ENCODE measurements at regions not wholly inside any gene's neighbourhood (a gene's known extent, or its start where the extent isn't known, plus 50 kb on each side); places are given as distances from the start of the nearest gene placed in this dataset.

DNA sequence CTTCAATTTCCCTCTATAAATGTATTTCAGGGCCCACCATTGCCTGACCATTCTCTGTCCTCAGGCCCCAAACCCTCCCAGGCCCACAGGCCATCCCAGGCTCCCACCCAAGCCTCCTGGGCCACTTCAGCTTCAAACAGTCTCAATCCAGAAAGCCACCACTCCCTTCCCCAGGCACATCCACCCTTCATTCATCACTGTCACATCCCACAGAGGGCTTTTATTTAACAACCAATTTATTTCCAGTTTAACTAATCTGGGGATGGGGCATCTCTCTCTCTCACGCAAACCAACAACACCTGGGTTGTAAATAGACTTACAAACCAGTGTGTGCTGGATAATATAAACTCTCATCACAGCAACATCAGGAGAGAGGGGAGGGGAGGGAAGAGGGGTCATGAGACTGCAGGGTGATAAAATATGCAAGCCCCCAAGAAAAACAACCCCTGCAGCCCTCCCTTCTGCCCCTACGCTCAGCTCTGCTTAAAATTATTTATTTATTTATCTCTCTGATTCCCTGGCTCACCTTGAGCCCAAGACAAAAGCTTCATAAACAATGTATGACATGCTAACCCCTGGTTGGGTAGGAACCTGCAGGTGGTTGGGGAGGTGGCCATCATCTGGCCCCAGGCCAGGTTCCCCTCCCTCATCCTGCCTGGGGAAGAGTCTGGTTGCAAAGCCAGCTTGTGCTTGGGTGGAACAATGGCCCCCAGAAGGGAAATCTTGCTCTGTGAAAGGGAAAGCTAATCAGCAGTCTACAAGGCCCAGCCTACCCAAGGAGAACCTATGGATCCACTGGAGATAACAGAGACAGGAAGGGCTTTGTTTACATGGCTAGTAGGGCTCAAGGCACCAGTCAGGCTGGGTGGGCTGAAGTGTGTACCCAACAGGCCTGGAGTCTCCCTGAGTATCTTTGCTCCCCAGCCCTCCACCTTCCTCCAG, 359.2 kb downstream of the BUD13 start:
- no peak for DNase-seq (ENCODE audit: low read depth)

DNA sequence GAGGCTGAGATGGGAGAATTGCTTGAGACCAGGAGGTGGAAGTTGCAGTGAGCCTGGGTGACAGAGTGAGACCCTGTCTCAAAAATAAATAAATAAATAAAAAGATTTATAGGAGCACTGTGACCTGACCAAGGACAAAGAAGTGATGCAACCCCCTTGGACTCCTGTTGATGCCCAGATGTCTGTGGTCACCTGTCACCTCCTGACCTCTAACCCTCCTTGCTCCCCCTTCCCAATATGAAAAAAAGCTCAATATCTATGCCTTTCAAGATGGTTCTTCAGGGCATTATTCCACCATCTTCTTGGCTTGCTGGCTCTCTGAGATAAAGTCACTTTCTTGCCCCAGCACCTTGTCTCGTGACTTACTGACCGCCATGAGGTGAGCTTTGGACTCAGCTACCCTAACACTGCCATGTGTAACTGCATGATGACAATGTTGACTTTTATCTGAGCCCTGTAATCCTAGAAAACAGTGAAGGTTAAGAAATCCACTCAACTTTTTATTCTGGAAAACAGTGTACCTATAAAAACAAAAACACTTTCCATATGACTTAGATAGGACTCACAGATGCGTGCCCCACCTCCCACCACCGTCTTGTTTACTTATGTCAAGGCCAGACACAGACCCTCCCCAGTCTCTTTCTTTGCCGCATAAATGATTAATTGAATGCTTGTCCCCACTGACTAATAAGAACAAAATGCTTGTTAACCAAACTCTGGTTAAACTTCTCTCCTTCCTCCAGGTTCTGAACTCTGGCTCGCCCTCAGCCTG, 360.5 kb downstream of the BUD13 start:
- DNase-seq (ENCODE audit: low read depth) = no peak

DNA sequence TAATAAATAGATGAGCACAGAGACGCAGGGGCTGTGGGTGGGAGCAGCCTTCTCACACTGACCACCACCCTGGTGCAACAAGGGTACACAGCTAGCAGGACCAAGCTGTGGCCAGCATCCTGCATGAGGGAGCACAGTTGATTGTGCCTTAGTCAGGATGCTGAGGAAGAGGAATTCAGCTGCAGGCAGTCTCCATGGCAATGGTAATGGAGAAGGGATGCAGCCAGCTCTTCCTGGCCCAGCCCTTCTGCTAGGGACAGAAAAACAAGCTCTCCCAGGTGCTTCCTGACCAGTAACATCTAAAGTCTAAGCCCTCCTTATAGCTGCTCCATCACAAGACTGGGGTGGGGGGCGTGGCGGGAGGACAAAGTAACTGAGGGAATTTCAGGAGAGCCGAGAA, 363.5 kb downstream of the BUD13 start:
- DNase-seq (ENCODE audit: low read depth) = no peak

DNA sequence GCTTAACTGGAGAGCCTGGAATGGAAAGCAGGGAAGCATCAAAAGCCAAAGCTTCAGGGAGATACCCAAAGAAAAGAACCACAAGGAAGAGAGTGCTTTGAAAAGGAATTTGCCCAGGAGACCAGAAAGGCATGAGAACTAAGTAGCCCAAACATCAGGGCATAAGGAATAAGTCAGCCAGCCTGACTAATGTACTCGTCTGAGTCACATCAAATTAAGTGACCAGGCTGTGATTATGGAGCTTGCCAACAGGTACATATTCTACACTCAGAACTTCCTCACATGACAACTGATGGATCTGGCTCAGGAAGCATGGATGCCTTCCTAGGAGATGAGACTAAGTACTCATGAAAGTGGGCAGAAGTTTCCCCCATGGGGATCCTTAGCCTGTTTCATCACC, 366.7 kb downstream of the BUD13 start:
- DNase-seq (ENCODE audit: low read depth) = no peak

DNA sequence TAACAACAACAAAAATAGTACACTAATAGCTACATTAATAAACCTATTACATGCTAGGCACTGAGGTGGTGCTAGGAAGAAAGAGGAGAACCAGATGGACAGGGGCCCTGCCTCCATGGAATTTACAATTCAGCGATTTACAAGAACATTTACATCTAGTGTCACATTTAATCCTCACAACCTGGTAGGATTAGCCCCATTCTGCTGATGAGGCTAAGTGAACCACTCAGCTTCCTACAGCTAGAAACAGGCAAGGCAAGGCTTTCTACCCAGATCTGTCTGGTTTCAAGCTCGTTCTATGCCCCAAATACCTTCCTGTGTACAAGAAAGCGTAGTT, 368.4 kb downstream of the BUD13 start:
- DNase-seq (ENCODE audit: low read depth) = no peak

DNA sequence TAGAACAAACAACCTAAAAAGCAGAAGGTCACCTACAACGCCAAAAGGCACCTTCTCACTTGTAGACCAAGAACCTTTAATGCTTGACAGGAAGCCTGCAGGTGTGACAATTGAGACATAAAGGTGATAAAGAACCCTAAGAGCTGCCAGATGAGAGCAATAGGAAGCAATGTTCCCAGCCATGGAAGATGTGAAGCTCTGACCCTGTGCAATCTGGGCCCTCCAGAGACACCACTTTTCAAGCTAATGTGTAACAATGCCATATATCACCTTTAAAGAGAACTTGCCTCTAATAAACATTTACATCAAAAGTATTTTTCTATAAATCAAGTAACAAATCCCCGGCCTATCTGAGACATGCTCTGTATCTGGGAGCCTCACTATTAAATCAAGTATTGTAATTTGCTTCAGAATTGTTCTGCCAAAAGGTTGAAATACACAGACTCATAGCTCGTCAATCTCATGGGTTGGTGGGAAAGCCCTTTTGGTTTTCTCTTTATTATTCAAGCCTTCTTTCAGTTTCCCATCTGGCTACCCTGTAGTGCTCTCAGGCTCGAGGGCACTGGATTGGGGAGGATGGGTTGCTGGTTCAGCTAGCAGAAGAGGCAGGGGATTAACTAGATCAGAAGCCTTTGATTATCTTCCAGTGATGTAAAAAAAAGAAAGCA, 368.9 kb downstream of the BUD13 start:
- DNase-seq (ENCODE audit: low read depth) = no peak

DNA sequence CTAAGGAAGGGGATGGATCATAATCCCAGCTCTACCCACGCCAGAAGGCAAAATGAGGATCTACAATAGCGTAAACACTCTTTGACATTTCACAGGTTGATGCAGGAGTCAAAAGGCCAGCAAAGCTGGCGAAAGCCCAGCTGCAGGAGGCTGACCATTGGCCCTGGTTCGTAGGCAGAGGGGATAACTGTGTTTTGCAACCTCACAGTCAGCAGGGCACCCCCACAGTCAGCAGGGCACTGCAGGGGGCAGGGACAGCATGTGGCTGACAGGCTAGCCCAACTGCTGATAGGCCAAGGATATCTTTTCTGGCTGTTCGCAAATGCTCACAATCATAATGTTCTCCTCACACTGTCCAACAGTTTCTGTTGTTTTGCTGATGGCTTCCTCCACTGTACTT, 372.7 kb downstream of the BUD13 start:
- no peak for DNase-seq (ENCODE audit: low read depth)

DNA sequence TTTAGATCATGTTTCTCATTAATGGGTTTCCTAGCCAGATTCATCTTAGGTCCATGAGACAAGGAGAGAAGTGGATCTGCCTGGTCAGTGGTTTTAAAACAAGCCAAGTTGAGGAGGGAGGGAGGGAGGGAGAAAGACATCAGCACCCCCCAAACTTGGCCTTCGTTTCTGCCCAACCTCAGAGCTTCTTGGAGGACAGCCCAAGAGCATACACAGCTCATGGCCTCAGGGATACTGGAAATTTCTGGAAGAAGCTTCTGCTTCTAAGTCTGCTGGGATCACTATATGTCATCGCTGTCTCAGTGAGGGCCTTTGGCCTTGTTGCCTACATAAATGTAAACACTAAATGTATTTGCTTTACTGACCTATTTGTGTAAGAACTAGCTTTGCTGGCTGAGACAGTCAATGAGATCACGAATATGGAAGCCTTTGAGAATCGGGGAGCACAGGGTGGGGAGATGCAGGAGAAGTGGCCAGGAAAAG, 375.1 kb downstream of the BUD13 start:
- DNase-seq (ENCODE audit: low read depth) = no peak

DNA sequence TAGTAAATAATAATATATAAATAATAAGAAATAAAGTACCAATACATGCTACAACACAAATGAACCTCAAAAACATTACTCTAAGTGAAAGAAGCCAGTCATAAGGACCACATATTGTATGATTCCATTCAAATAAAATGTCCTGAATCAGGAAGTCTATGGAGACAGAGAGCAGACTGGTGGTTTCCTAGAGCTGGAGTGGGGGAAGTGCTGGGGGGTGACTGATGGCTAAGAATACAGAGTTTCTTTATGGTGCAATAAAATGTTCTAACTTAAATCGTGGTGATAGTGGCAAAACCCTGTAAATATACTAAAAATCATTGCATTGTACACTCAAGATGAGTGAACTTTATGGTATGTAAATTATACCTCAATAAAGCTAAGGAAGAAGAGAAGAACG, 376.5 kb downstream of the BUD13 start:
- no peak for DNase-seq (ENCODE audit: low read depth)

DNA sequence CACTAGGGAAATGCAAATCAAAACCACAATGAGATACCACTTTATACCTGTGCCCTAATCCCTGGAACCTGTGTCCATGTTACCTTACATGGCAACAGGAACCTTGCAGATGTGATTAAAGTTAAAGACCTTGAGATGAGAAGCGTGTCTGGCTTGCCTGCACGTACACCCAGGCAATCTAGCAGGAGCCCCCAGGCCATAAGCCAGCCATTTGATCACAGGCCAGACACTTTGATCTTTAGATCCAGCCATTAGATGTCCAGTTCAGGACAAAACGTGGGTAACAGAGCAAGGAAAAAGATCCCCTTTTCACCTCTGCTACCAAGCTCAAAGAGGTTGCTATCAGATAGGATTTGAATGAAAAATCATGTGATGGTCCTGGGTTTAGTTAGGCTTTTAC, 378.8 kb downstream of the BUD13 start:
- no peak for DNase-seq (ENCODE audit: low read depth)

DNA sequence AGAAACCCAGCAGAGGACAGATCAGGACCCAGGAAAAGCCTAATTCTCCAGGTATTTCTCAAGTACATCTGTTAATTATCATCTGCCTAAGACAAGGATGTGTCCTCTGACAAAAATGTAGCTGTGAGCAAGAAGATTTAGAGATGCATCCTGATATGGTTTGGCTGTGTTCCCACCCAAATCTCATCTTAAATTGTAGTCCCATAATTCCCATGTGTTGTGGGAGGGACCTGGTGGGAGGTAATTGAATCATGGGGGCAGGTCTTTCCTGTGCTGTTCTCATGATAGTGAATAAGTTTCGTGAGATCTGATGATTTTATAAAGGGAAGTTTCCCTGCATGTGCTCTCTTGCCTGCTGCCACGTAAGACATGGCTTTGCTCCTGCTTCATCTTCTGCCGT, 381.8 kb downstream of the BUD13 start:
- DNase-seq (ENCODE audit: low read depth) = no peak

DNA sequence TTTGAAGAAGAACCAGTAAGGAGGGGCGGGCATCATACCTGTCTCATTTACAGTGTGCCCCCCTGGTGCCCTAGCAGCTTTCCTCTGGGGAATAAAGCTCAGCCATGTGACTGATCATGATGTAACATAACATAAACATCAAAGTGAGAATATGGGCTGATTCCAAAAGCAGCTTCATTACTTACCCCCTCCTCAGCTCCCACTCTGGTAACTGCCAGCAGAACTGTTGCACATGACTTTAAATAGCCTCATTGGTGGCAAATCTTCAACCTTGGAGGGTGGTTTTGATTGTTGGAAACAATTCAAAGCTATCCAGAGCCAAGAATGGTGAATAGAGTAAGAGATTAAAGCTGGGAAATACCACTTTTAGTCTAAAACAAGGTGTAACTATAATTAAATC, 384.6 kb downstream of the BUD13 start:
- DNase-seq (ENCODE audit: low read depth) = no peak

DNA sequence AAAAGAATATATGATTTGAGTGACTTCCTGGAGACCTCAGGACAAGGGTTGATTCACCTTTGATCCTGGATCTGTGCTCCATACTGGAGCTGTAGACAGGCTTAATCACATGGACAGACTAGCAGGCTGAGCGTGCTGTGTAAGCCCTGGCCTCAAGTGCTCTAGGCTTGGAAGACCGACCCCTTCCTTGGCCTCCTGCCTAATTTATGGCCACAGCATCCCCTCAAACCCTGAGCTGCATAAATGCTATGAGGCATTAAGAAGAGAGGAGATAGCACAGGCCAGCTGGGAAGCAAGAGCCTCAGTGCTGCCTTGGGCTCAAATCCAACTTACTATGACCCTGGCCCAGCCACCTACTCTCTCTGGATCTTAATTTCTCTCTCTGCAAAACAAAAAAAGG, 385.1 kb downstream of the BUD13 start:
- no peak for DNase-seq (ENCODE audit: low read depth)

DNA sequence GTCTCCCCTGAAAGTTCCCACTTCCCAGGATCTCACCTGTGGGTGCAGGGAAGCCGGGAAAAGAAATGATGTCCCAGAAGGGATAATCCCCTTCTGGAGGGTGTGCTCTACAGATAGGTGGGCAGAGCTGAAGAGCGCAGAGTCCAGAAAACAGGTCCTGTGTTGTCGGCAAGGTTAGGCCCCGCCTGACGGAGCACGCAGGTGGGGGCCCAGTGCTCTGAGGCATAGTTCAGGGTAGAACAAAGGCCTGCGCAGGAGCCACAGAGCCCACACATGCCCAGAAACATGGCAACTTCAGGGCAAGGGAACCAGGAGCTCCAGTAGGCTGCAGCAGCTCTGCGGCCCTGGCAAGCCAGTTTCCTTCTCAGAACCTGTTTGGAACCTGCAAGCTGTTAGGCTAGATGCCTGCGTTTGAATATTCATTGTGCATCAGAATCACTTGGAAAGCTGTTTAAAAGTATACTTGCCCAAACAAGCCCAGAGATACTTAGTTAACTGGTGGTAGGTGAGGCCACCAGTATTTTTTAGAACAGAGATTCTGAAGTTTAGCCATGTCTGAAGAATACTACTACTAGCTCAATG, 386.6 kb downstream of the BUD13 start:
- DNase-seq (ENCODE audit: low read depth) = no peak

DNA sequence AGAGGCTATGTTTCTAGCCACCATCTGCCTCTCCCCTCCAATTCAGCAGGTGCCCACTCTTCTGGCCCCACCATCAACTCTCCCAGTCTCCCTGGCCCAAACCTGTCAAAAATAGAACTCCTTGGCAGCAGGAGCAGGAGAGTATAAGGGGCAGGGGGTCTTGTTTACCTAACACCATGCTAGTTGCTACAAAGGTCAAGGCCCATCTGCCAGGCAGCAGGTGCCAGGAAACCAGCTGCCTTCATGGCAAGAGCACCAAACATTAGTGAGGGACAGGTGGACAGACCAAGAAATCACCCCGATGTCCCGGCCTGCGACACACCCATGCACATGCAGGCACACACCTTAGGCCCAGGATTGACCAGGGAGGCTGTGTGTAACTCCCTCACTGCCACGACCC, 387.9 kb downstream of the BUD13 start:
- no peak for DNase-seq (ENCODE audit: low read depth)

DNA sequence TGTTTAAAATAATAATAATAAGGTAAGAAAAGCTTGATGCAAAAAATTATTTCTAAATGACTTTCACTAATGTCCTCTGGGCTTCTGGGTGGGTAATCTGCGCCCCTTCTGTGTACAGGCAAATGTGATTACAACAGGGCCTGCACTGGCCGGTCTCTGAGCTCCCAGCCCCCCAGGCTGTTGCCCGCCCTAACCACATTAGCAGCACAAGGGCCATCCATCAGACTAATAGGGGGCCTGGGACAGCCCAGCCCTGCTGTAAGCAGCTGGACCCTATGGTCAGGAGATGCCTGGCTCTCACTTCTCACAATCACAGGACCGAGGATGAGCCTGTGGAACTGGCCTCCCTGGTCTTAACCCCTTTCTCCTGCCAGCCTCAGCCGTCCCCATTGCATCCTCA, 388.4 kb downstream of the BUD13 start:
- no peak for DNase-seq (ENCODE audit: low read depth)

DNA sequence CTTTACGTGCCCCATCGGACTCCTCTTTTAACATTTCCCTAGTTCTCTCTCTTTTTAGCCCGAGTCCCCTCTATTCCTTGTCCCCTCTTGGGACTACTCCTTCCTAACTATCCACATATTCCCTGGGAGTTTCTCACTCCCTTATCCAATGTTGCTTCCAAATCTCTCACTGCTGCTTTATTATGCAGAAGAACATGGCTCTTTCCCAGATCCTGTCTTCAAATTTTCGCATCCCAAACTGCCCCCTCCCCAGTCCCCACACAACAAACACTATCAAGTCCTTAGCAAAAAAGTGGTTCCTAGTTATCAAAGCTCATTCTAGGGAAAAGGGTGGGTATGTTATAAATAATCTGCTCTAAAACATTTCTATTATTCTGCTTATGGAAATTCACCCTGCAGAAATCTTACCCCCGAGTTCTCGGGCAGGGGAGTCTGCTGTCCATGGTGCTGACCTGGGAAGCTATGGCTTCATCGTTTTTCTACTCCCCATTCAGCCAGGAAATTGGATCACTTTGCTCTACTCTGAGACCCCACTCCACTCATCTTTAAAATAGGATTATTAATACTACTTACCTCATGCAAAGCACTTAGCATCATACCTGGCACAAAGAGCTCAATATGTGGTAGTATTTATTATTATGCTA, 393.5 kb downstream of the BUD13 start:
- DNase-seq (ENCODE audit: low read depth) = no peak

DNA sequence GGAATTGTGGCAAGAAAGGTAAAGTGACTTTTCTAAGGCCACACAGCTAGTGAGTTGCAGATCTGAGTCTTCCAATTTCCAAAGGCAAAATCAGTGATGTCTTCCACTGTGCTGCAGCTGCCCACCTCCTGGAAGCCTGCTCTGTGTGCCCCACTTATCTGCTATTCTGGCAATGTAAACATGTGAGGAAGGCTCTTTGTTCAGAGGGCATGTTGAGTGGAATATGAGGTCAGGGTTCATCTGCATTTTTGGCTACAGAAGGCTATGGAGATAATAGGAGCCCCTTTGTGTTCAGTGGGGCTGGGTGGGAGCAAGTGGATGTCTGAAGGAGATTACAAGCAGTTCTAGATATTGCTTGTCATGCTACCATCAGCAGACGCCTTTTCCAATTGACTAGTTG, 396.2 kb downstream of the BUD13 start:
- no peak for DNase-seq (ENCODE audit: low read depth)

DNA sequence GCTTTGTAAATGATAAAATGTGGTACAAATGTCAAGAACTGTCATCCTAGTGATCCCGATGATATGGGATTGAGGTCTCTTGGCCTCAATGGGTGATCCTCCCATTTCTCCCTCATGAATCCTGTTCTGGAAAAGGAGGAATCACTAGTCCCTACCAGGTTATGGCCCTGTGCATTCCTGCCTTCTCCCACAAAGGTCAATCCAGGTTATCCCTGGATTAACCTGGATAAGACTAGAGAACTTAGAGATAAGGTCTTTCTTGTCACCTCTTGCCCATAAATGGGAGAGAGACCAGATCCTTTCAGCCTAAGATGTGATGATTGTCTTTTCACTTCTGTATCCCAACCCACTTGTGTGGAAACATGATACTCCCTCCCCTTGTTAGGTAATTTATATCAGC, 396.7 kb downstream of the BUD13 start:
- DNase-seq (ENCODE audit: low read depth) = no peak

DNA sequence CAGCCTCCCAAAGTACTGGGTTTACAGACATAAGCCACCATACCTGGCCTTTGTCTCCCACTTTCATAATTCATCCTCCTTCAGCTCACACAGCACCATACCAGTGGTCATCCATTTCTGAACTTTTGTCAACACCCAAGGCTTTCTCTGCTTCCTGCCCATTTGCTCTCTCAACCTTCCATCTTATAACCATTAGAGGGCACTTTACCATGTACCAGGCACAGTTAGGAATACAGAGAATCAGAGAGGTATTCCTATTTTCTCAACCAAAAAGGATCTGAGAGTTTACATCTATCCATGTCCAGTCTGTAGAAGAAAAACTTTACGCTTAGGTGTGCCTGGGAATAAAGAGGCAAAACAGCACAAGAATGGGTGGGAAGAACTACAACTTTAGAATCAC, 397.6 kb downstream of the BUD13 start:
- no peak for DNase-seq (ENCODE audit: low read depth)

DNA sequence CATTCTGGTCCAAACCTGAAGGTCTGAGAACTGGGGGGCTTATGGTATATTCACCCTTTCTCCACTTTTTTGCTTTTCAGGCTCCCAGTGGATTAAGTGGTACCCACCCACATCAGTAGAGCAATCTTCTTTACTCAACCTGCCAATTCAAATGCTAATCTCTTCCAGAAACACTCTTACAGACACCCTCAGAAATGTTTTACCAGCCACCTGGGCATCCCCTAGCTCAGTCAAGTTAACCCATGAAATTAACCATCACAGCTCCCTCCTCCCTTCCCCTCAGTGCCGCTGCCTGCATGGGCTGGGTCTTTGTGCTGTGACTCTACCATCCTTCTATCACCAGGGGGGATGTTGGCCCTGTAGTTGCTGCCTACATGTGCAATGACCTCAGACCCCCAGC, 398.7 kb downstream of the BUD13 start:
- no peak for DNase-seq (ENCODE audit: low read depth)
